HepG2 (cell line): ENCODE measurements at regions not wholly inside any gene's neighbourhood (a gene's known extent, or its start where the extent isn't known, plus 50 kb on each side); places are given as distances from the start of the nearest gene placed in this dataset.

ENCODE experiments used
- AGO1 ChIP-seq: fragments of 200-400 bp; formaldehyde crosslinking; IDR thresholded peaks from 2 replicates; pipeline ENCODE4 v1.6.1; 2017; ENCODE audit warnings: mild to moderate bottlenecking, low read depth, low read length, moderate library complexity; ENCODE audit not compliant: poor library complexity, severe bottlenecking
- HMGA1 ChIP-seq: sonication (generic); formaldehyde crosslinking; conservative IDR thresholded peaks from 2 replicates; pipeline ENCODE4 v1.4.0; 2020; ENCODE audit warnings: missing genetic modification reagents
- MED13 ChIP-seq: sonication (generic); formaldehyde crosslinking; IDR thresholded peaks from 2 replicates; pipeline ENCODE4 v1.5.0; 2020; ENCODE audit warnings: missing genetic modification reagents
- MTF2 ChIP-seq: sonication (generic); formaldehyde crosslinking; IDR thresholded peaks from 2 replicates; pipeline ENCODE4 v1.5.0; 2020; ENCODE audit warnings: missing genetic modification reagents, borderline replicate concordance
- TAF1 ChIP-seq: sonication (generic); formaldehyde crosslinking; IDR thresholded peaks from 2 replicates; pipeline ENCODE4 v1.4.0; 2020; ENCODE audit warnings: missing genetic modification reagents
- TCF12 ChIP-seq, 2 experiments: fragments of 450-650 bp in 1 of 2; sonication (generic) in 1 of 2; formaldehyde crosslinking in 1 of 2; IDR thresholded peaks; 2 replicates each; pipeline versions ENCODE4 v1.6.1 to v1.8.0; 2017 to 2022; ENCODE audit warnings: antibody characterized with exemption in 1 of 2, mild to moderate bottlenecking in 1 of 2, missing genetic modification reagents in 1 of 2, moderate library complexity in 1 of 2
- ZNF264 ChIP-seq: sonication (generic); formaldehyde crosslinking; IDR thresholded peaks from 2 replicates; pipeline ENCODE4 v1.4.0; 2020; ENCODE audit warnings: missing genetic modification reagents
- ZNF577 ChIP-seq: sonication (generic); formaldehyde crosslinking; IDR thresholded peaks from 2 replicates; pipeline ENCODE4 v1.4.0; 2020; ENCODE audit warnings: mild to moderate bottlenecking, low read depth, missing genetic modification reagents, borderline replicate concordance
- ZNF619 ChIP-seq: sonication (generic); formaldehyde crosslinking; IDR thresholded peaks from 2 replicates; pipeline ENCODE4 v1.4.0; 2020; ENCODE audit warnings: mild to moderate bottlenecking, missing genetic modification reagents
- TF ChIP-seq, protein P1 (sequence below): sonication (generic); formaldehyde crosslinking; IDR thresholded peaks from 2 replicates; pipeline ENCODE4 v1.4.0; 2020; ENCODE audit warnings: mild to moderate bottlenecking, missing genetic modification reagents, borderline replicate concordance
- TF ChIP-seq, protein P2 (sequence below): IDR thresholded peaks from 2 replicates; pipeline ENCODE4 v1.6.1; 2016; ENCODE audit warnings: missing compliant biosample characterization, missing genetic modification reagents, borderline replicate concordance

DNA sequence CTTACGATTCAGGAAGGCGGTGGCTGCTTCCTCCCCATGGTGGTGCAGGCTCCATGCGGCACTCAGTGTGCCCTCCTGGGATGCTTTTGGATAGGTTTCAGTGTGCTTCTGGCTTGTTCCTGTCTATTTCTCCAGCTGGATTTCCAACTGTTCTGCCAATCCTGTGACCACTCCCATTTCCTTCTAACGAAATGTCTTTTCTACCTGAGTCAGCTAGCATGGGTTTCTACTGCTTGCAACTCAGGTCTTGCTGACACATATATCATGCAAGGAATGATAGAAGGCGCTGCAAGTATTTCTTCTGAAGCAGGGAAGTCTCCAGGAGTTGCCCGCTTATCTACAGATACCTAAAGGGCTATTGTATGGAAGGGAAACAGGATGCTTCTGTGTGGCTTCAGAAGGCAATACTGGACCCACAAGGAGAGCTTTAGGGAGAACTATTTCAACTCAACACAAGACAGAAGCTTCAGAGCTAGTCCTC, 244.4 kb downstream of the OPA1 start (continued):
- TF ChIP-seq, protein P1, sequence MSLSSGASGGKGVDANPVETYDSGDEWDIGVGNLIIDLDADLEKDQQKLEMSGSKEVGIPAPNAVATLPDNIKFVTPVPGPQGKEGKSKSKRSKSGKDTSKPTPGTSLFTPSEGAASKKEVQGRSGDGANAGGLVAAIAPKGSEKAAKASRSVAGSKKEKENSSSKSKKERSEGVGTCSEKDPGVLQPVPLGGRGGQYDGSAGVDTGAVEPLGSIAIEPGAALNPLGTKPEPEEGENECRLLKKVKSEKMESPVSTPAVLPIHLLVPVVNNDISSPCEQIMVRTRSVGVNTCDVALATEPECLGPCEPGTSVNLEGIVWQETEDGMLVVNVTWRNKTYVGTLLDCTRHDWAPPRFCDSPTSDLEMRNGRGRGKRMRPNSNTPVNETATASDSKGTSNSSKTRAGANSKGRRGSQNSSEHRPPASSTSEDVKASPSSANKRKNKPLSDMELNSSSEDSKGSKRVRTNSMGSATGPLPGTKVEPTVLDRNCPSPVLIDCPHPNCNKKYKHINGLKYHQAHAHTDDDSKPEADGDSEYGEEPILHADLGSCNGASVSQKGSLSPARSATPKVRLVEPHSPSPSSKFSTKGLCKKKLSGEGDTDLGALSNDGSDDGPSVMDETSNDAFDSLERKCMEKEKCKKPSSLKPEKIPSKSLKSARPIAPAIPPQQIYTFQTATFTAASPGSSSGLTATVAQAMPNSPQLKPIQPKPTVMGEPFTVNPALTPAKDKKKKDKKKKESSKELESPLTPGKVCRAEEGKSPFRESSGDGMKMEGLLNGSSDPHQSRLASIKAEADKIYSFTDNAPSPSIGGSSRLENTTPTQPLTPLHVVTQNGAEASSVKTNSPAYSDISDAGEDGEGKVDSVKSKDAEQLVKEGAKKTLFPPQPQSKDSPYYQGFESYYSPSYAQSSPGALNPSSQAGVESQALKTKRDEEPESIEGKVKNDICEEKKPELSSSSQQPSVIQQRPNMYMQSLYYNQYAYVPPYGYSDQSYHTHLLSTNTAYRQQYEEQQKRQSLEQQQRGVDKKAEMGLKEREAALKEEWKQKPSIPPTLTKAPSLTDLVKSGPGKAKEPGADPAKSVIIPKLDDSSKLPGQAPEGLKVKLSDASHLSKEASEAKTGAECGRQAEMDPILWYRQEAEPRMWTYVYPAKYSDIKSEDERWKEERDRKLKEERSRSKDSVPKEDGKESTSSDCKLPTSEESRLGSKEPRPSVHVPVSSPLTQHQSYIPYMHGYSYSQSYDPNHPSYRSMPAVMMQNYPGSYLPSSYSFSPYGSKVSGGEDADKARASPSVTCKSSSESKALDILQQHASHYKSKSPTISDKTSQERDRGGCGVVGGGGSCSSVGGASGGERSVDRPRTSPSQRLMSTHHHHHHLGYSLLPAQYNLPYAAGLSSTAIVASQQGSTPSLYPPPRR: no peak
- TF ChIP-seq ZNF577: no peak
- TF ChIP-seq, protein P2, sequence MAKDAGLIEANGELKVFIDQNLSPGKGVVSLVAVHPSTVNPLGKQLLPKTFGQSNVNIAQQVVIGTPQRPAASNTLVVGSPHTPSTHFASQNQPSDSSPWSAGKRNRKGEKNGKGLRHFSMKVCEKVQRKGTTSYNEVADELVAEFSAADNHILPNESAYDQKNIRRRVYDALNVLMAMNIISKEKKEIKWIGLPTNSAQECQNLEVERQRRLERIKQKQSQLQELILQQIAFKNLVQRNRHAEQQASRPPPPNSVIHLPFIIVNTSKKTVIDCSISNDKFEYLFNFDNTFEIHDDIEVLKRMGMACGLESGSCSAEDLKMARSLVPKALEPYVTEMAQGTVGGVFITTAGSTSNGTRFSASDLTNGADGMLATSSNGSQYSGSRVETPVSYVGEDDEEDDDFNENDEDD (CRISPR knock-in tag): no peak
- TF ChIP-seq MED13 (CRISPR knock-in tag): no peak
- no peak for TF ChIP-seq TCF12 (IDR thresholded peaks at IDR 0.05)
- no peak for TF ChIP-seq TCF12 (CRISPR knock-in tag; IDR thresholded peaks at IDR 0.05)
- TF ChIP-seq MTF2 (CRISPR knock-in tag): no peak
- TF ChIP-seq ZNF619 (CRISPR knock-in tag): no peak
- no peak for TF ChIP-seq TAF1 (CRISPR knock-in tag)
- no peak for TF ChIP-seq AGO1
- no peak for TF ChIP-seq ZNF264 (CRISPR knock-in tag)
- TF ChIP-seq HMGA1 (CRISPR knock-in tag): no peak
